ENCODE measurements at regions not wholly inside any gene's neighbourhood (a gene's known extent, or its start where the extent isn't known, plus 50 kb on each side); places are given as distances from the start of the nearest gene placed in this dataset.

- H3K9me3 Mint-ChIP-seq, result no peaks in the 10 kb centered on the region
- H3K27me3 Mint-ChIP-seq, result no peaks in the 10 kb centered on the region
- H3K27ac Mint-ChIP-seq, result no peak overlapping the region
- no peaks in the 10 kb centered on the region for H3K36me3 Mint-ChIP-seq (ENCODE audit: low read depth)
- ChIA-PET POLR2A (no interaction called here), CTCF (no interaction called here)
- no peaks in the 10 kb centered on the region for H3K4me1 Mint-ChIP-seq
- no peak overlapping the region for H3K4me3 Mint-ChIP-seq
- no peak for DNase-seq
Measured at GRCh38 chr17:34464812-34465211, 101.8 kb upstream of the CCL1 start.

- Mint-ChIP-seq H3K4me1 (no peaks in the 10 kb centered on the region), H3K36me3 (ENCODE audit: low read depth) (no peaks in the 10 kb centered on the region), H3K4me3 (no peak overlapping the region), H3K9me3 (no peaks in the 10 kb centered on the region), H3K27me3 (peaks cover 30% of the 10 kb centered on the region), H3K27ac (no peak overlapping the region)
- POLR2A ChIA-PET, result no interaction called here
- no peak for DNase-seq
- CTCF ChIA-PET, result interaction anchor here (0.9 to 1.3 kb wide), 2 partner anchors 9 to 16 kb away, joined by 3 read pairs; no protein-coding TSS in a partner anchor
Measured at GRCh38 chr17:34458266-34458665, 95.2 kb upstream of the CCL1 start.

GRCh38 chr17:34456121-34456520, 93.1 kb upstream of the CCL1 start:
- CTCF ChIA-PET, result interaction anchor here (1.4 kb wide), 1 partner anchor 12 kb away, joined by 3 read pairs; no protein-coding TSS in a partner anchor
- Mint-ChIP-seq H3K36me3 (ENCODE audit: low read depth) (no peaks in the 10 kb centered on the region), H3K27ac (no peak overlapping the region), H3K4me3 (no peak overlapping the region), H3K9me3 (no peaks in the 10 kb centered on the region), H3K4me1 (no peaks in the 10 kb centered on the region), H3K27me3 (peaks cover 39% of the 10 kb centered on the region)
- POLR2A ChIA-PET, result no interaction called here
- DNase-seq, result no peak

GRCh38 chr17:34452769-34453168, 89.7 kb upstream of the CCL1 start:
- POLR2A ChIA-PET, result no interaction called here
- no peak for DNase-seq
- peaks cover 44% of the 10 kb centered on the region for H3K27me3 Mint-ChIP-seq
- CTCF ChIA-PET, result no interaction called here
- no peaks in the 10 kb centered on the region for H3K9me3 Mint-ChIP-seq
- no peak overlapping the region for H3K27ac Mint-ChIP-seq
- no peaks in the 10 kb centered on the region for H3K4me1 Mint-ChIP-seq
- H3K4me3 Mint-ChIP-seq, result no peak overlapping the region
- no peaks in the 10 kb centered on the region for H3K36me3 Mint-ChIP-seq (ENCODE audit: low read depth)

- POLR2A ChIA-PET, result no interaction called here
- no peaks in the 10 kb centered on the region for H3K9me3 Mint-ChIP-seq
- H3K27ac Mint-ChIP-seq, result no peak overlapping the region
- CTCF ChIA-PET, result no interaction called here
- H3K27me3 Mint-ChIP-seq, result peaks cover 40% of the 10 kb centered on the region
- no peak for DNase-seq
- H3K36me3 Mint-ChIP-seq (ENCODE audit: low read depth), result no peaks in the 10 kb centered on the region
- no peak overlapping the region for H3K4me3 Mint-ChIP-seq
- H3K4me1 Mint-ChIP-seq, result no peaks in the 10 kb centered on the region
Measured at GRCh38 chr17:34451313-34451712, 88.3 kb upstream of the CCL1 start.

GRCh38 chr17:34447406-34447805, 84.4 kb upstream of the CCL1 start:
- no peaks in the 10 kb centered on the region for H3K36me3 Mint-ChIP-seq (ENCODE audit: low read depth)
- no peaks in the 10 kb centered on the region for H3K9me3 Mint-ChIP-seq
- no peaks in the 10 kb centered on the region for H3K4me1 Mint-ChIP-seq
- POLR2A ChIA-PET, result no interaction called here
- CTCF ChIA-PET, result no interaction called here
- no peak for DNase-seq
- peaks cover 20% of the 10 kb centered on the region for H3K27me3 Mint-ChIP-seq
- no peak overlapping the region for H3K4me3 Mint-ChIP-seq
- no peak overlapping the region for H3K27ac Mint-ChIP-seq

- no peaks in the 10 kb centered on the region for H3K4me1 Mint-ChIP-seq
- H3K27me3 Mint-ChIP-seq, result peaks cover 11% of the 10 kb centered on the region
- H3K9me3 Mint-ChIP-seq, result no peaks in the 10 kb centered on the region
- POLR2A ChIA-PET, result no interaction called here
- no peaks in the 10 kb centered on the region for H3K36me3 Mint-ChIP-seq (ENCODE audit: low read depth)
- no peak overlapping the region for H3K4me3 Mint-ChIP-seq
- CTCF ChIA-PET, result no interaction called here
- no peak for DNase-seq
- peak overlapping the region; percentile 20 for H3K27ac Mint-ChIP-seq
Measured at GRCh38 chr17:34445101-34445500, 82.1 kb upstream of the CCL1 start.

- ChIA-PET POLR2A (no interaction called here), CTCF (interaction anchor here (0.8 kb wide), 1 partner anchor 12 kb away, joined by 3 read pairs; no protein-coding TSS in a partner anchor)
- Mint-ChIP-seq H3K9me3 (no peaks in the 10 kb centered on the region), H3K4me3 (no peak overlapping the region), H3K36me3 (ENCODE audit: low read depth) (no peaks in the 10 kb centered on the region), H3K4me1 (no peaks in the 10 kb centered on the region), H3K27me3 (peaks cover 6% of the 10 kb centered on the region), H3K27ac (no peak overlapping the region)
- DNase-seq, result no peak
Measured at GRCh38 chr17:34443619-34444469, 80.8 kb upstream of the CCL1 start.

GRCh38 chr17:34442387-34443111, 79.5 kb upstream of the CCL1 start:
- ChIA-PET POLR2A (no interaction called here), CTCF (interaction anchor here (0.6 to 0.7 kb wide), 2 partner anchors 293 to 361 kb away, joined by 3 read pairs; no protein-coding TSS in a partner anchor)
- no peaks in the 10 kb centered on the region for H3K4me1 Mint-ChIP-seq
- H3K4me3 Mint-ChIP-seq, result no peak overlapping the region
- H3K36me3 Mint-ChIP-seq (ENCODE audit: low read depth), result no peaks in the 10 kb centered on the region
- H3K9me3 Mint-ChIP-seq, result no peaks in the 10 kb centered on the region
- H3K27me3 Mint-ChIP-seq, result peaks cover 4% of the 10 kb centered on the region
- H3K27ac Mint-ChIP-seq, result no peak overlapping the region
- no peak for DNase-seq

GRCh38 chr17:34437188-34437587, 74.2 kb upstream of the CCL1 start:
- CTCF ChIA-PET, result no interaction called here
- Mint-ChIP-seq H3K4me1 (no peaks in the 10 kb centered on the region), H3K4me3 (no peak overlapping the region), H3K9me3 (no peaks in the 10 kb centered on the region), H3K36me3 (ENCODE audit: low read depth) (no peaks in the 10 kb centered on the region), H3K27ac (no peak overlapping the region), H3K27me3 (peaks cover 13% of the 10 kb centered on the region)
- POLR2A ChIA-PET, result no interaction called here
- no peak for DNase-seq

- Mint-ChIP-seq H3K27ac (no peak overlapping the region), H3K4me1 (no peaks in the 10 kb centered on the region), H3K36me3 (ENCODE audit: low read depth) (no peaks in the 10 kb centered on the region), H3K9me3 (no peaks in the 10 kb centered on the region), H3K27me3 (peaks cover 13% of the 10 kb centered on the region), H3K4me3 (no peak overlapping the region)
- no peak for DNase-seq
- POLR2A ChIA-PET, result no interaction called here
- CTCF ChIA-PET, result no interaction called here
Measured at GRCh38 chr17:34436607-34437006, 73.6 kb upstream of the CCL1 start.

- ChIA-PET CTCF (no interaction called here), POLR2A (no interaction called here)
Measured at GRCh38 chr17:34435182-34435928, 72.3 kb upstream of the CCL1 start.

GRCh38 chr17:34434052-34434451, 71.0 kb upstream of the CCL1 start:
- POLR2A ChIA-PET, result interaction anchor here (0.6 kb wide), 1 partner anchor 357 kb away, joined by 3 read pairs; no protein-coding TSS in a partner anchor
- Mint-ChIP-seq H3K4me3 (no peak overlapping the region), H3K36me3 (ENCODE audit: low read depth) (no peaks in the 10 kb centered on the region), H3K27me3 (peaks cover 11% of the 10 kb centered on the region), H3K27ac (no peak overlapping the region), H3K9me3 (no peaks in the 10 kb centered on the region), H3K4me1 (no peaks in the 10 kb centered on the region)
- DNase-seq, result no peak
- CTCF ChIA-PET, result no interaction called here

More at GRCh38 chr17:34435182-34435928, 72.3 kb upstream of the CCL1 start:
- H3K36me3 Mint-ChIP-seq (ENCODE audit: low read depth), result no peaks in the 10 kb centered on the region
- no peak overlapping the region for H3K27ac Mint-ChIP-seq
- H3K9me3 Mint-ChIP-seq, result no peaks in the 10 kb centered on the region
- no peak overlapping the region for H3K4me3 Mint-ChIP-seq
- H3K4me1 Mint-ChIP-seq, result no peaks in the 10 kb centered on the region
- H3K27me3 Mint-ChIP-seq, result peaks cover 11% of the 10 kb centered on the region
- no peak for DNase-seq

Data from activated CD4-positive, alpha-beta T cell treated with anti-CD3 and anti-CD28 coated beads, Interleukin-2, amount 10 ng/mL, durations not matched to agents 7 days and 5 days (primary cell).